ENCODE measurements at regions not wholly inside any gene's neighbourhood (a gene's known extent, or its start where the extent isn't known, plus 50 kb on each side); places are given as distances from the start of the nearest gene placed in this dataset.

DNA sequence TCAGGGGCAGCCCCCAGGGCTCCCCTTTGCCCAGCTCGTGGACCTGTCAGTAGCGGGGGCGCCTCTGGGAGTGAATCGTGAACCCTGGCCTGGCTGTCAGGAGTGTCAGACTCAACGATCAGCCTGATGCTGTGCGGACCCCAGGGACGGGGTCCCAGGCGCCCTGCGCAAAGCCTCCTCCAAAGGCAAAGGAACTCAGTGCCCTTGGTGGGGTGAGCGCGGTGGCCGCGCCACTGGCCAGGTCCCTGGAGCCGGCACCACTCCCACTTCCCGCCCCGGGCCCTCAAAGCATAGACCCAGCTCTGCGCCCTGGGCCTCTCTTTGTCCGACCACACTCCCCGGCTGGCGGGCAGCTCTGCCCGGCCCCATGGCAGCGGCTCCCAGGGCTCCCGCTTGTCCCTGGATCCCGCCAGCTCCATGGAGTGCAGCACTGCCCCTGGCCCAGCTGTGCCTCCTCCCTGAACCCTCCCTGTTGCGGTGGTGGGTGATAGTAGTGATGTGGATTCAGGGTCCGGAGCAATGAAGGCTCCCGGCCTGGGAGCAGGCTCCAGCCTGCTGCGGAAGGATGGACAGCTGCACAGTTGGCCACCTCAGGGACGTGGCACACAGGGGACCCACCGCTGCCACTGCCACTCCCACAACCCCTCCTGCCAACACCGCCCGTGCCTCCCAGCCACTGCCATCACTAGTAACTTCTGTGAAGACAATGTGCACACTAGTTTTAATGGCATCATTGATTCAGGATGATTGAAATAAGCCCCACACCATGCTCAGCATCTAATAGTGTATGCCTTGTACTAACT, 263.8 kb downstream of the ZBBX start:
- TF ChIP-seq, protein P1, sequence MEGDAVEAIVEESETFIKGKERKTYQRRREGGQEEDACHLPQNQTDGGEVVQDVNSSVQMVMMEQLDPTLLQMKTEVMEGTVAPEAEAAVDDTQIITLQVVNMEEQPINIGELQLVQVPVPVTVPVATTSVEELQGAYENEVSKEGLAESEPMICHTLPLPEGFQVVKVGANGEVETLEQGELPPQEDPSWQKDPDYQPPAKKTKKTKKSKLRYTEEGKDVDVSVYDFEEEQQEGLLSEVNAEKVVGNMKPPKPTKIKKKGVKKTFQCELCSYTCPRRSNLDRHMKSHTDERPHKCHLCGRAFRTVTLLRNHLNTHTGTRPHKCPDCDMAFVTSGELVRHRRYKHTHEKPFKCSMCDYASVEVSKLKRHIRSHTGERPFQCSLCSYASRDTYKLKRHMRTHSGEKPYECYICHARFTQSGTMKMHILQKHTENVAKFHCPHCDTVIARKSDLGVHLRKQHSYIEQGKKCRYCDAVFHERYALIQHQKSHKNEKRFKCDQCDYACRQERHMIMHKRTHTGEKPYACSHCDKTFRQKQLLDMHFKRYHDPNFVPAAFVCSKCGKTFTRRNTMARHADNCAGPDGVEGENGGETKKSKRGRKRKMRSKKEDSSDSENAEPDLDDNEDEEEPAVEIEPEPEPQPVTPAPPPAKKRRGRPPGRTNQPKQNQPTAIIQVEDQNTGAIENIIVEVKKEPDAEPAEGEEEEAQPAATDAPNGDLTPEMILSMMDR (IDR thresholded peaks at IDR 0.05; ENCODE audit: low read depth, low read length, poor library complexity, severe bottlenecking), result no peak
- no peak for TF ChIP-seq EZH2phosphoT487 (IDR thresholded peaks at IDR 0.05; ENCODE audit: borderline replicate concordance, low read length)
